OCI-LY7 (cell line): ENCODE measurements at regions not wholly inside any gene's neighbourhood (a gene's known extent, or its start where the extent isn't known, plus 50 kb on each side); places are given as distances from the start of the nearest gene placed in this dataset.

Experiments used
- BruUV-seq: library from RNA; stranded (reverse); fragments of 400-500 nt; replicated peaks from 2 replicates; lab custom pipeline; 2021; lab: Mats Ljungman, UMichigan
- CTCF ChIA-PET: fragments of 300-600 bp; sonication (Branson Sonifier 250); formaldehyde crosslinking; loops from one replicate; lab custom pipeline; 2022; ENCODE audit warnings: antibody characterized with exemption; ENCODE audit not compliant: unreplicated experiment; lab: Charles Lee
- POLR2A ChIA-PET: fragments of 300-600 bp; sonication (Branson Sonifier 250); formaldehyde crosslinking; loops from one replicate; lab custom pipeline; 2022; ENCODE audit warnings: antibody characterized with exemption; lab: Charles Lee
- DNase-seq: peaks from one replicate; pipeline ENCODE4 v3.0.0-alpha.2; 2015; ENCODE audit warnings: low spot score
- H2AFZ ChIP-seq: fragments of 200-600 bp; sonication (generic), shearing (Covaris generic); 2 replicates; pipeline ENCODE4 v1.6.1; 2014; ENCODE audit warnings: mild to moderate bottlenecking, antibody characterized with exemption, low read length, moderate library complexity
- H3K27ac ChIP-seq: fragments of 200-600 bp; sonication (generic); 2 replicates; pipeline ENCODE4 v1.5.1; 2014; ENCODE audit warnings: mixed run types, low read depth, mild to moderate bottlenecking, moderate library complexity, low read length, inconsistent platforms; ENCODE audit not compliant: poor library complexity, severe bottlenecking
- H3K36me3 ChIP-seq: fragments of 200-600 bp; sonication (generic); 2 replicates; pipeline ENCODE4 v1.6.1; 2014; ENCODE audit warnings: mild to moderate bottlenecking, antibody characterized with exemption, low read length, moderate library complexity, mixed read lengths; ENCODE audit not compliant: insufficient read depth
- H3K4me1 ChIP-seq: fragments of 200-600 bp; sonication (generic); 2 replicates; pipeline ENCODE4 v1.5.1; 2014; ENCODE audit warnings: mild to moderate bottlenecking, low read length; ENCODE audit not compliant: insufficient read depth, poor library complexity, severe bottlenecking
- H3K4me2 ChIP-seq: fragments of 200-600 bp; sonication (generic); 2 replicates; pipeline ENCODE4 v1.6.1; 2014; ENCODE audit warnings: mild to moderate bottlenecking, low read length
- H3K4me3 ChIP-seq: fragments of 200-600 bp; sonication (generic); 2 replicates; pipeline ENCODE4 v1.5.1; 2014; ENCODE audit warnings: mild to moderate bottlenecking, low read depth, low read length; ENCODE audit not compliant: poor library complexity, severe bottlenecking
- H3K79me2 ChIP-seq: fragments of 200-600 bp; sonication (generic); 2 replicates; pipeline ENCODE4 v1.6.1; 2016; ENCODE audit warnings: low read depth, mild to moderate bottlenecking, low read length, moderate library complexity, mixed read lengths; ENCODE audit not compliant: insufficient read depth
- H3K9me2 ChIP-seq: fragments of 200-600 bp; sonication (generic); 2 replicates; pipeline ENCODE4 v1.6.1; 2016; ENCODE audit warnings: mild to moderate bottlenecking, low read length, mixed read lengths; ENCODE audit not compliant: insufficient read depth
- H3K9me3 ChIP-seq: fragments of 200-600 bp; sonication (generic); 2 replicates; pipeline ENCODE4 v1.6.1; 2014; ENCODE audit warnings: mild to moderate bottlenecking, mixed run types, low read length, mixed read lengths
- H4K20me1 ChIP-seq: fragments of 200-600 bp; sonication (generic); 2 replicates; pipeline ENCODE4 v1.6.1; 2014; ENCODE audit warnings: mild to moderate bottlenecking, antibody characterized with exemption, low read length, moderate library complexity, mixed read lengths; ENCODE audit not compliant: insufficient read depth
- EZH2phosphoT487 ChIP-seq: fragments of 200-600 bp; sonication (generic); IDR thresholded peaks from 2 replicates; pipeline ENCODE4 v1.6.1; 2018; ENCODE audit warnings: low read depth, borderline replicate concordance, mild to moderate bottlenecking, mixed run types, antibody characterized with exemption, low read length, moderate library complexity, mixed read lengths
- intact Hi-C: fragments of 100-400 bp; cut with micrococcal nuclease; formaldehyde crosslinking; loops from one replicate; pipeline ENCODE4 v1.10.0; 2022; ENCODE audit not compliant: unreplicated experiment
- TF ChIP-seq, protein P1 (sequence below): fragments of 200-600 bp; sonication (generic); conservative IDR thresholded peaks from 2 replicates; pipeline ENCODE4 v1.5.1; 2014; ENCODE audit warnings: mild to moderate bottlenecking, antibody characterized with exemption, low read length, moderate library complexity, mixed read lengths

GRCh38 chr2:37796481-37796880, 125.0 kb upstream of the CDC42EP3 start:
- DNase-seq: no peak
- H3K4me1 ChIP-seq: no peaks in the 10 kb centered on the region
- H3K4me3 ChIP-seq: no peak overlapping the region
- H2AFZ ChIP-seq: no peak overlapping the region
- BruUV-seq: no TSS peak
- intact Hi-C loops: no loop called here
- ChIA-PET POLR2A (interaction anchor here (0.5 kb wide), 1 partner anchor 834 kb away, joined by 3 read pairs; no protein-coding TSS in a partner anchor), CTCF (no interaction called here)
- H3K36me3 ChIP-seq: no peaks in the 10 kb centered on the region
- H3K9me3 ChIP-seq: no peaks in the 10 kb centered on the region
- TF ChIP-seq, protein P1, sequence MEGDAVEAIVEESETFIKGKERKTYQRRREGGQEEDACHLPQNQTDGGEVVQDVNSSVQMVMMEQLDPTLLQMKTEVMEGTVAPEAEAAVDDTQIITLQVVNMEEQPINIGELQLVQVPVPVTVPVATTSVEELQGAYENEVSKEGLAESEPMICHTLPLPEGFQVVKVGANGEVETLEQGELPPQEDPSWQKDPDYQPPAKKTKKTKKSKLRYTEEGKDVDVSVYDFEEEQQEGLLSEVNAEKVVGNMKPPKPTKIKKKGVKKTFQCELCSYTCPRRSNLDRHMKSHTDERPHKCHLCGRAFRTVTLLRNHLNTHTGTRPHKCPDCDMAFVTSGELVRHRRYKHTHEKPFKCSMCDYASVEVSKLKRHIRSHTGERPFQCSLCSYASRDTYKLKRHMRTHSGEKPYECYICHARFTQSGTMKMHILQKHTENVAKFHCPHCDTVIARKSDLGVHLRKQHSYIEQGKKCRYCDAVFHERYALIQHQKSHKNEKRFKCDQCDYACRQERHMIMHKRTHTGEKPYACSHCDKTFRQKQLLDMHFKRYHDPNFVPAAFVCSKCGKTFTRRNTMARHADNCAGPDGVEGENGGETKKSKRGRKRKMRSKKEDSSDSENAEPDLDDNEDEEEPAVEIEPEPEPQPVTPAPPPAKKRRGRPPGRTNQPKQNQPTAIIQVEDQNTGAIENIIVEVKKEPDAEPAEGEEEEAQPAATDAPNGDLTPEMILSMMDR: no peak
- TF ChIP-seq EZH2phosphoT487: no peak
- H4K20me1 ChIP-seq: no peaks in the 10 kb centered on the region
- no peak overlapping the region for H3K4me2 ChIP-seq
- no peaks in the 10 kb centered on the region for H3K9me2 ChIP-seq
- no peak overlapping the region for H3K27ac ChIP-seq
- H3K79me2 ChIP-seq: no peaks in the 10 kb centered on the region

- H3K79me2 ChIP-seq: no peaks in the 10 kb centered on the region
- DNase-seq: no peak
- CTCF ChIA-PET: no interaction called here
- TF ChIP-seq, protein P1: no peak
- no peak for TF ChIP-seq EZH2phosphoT487
- intact Hi-C loops: no loop called here
- H2AFZ ChIP-seq: no peak overlapping the region
- H3K9me3 ChIP-seq: no peaks in the 10 kb centered on the region
- POLR2A ChIA-PET: no interaction called here
- H4K20me1 ChIP-seq: no peaks in the 10 kb centered on the region
- no peak overlapping the region for H3K27ac ChIP-seq
- H3K4me1 ChIP-seq: no peaks in the 10 kb centered on the region
- no peaks in the 10 kb centered on the region for H3K36me3 ChIP-seq
- H3K4me2 ChIP-seq: no peak overlapping the region
- no peak overlapping the region for H3K4me3 ChIP-seq
- H3K9me2 ChIP-seq: no peaks in the 10 kb centered on the region
- no TSS peak for BruUV-seq
Measured at GRCh38 chr2:37797081-37797480, 125.6 kb upstream of the CDC42EP3 start.

- no peak overlapping the region for H3K4me2 ChIP-seq
- H3K27ac ChIP-seq: no peak overlapping the region
- H3K4me1 ChIP-seq: no peaks in the 10 kb centered on the region
- no peaks in the 10 kb centered on the region for H3K36me3 ChIP-seq
- no peak for TF ChIP-seq EZH2phosphoT487
- TF ChIP-seq, protein P1: no peak
- no peaks in the 10 kb centered on the region for H3K9me3 ChIP-seq
- H3K4me3 ChIP-seq: no peak overlapping the region
- POLR2A ChIA-PET: interaction anchor here (0.7 kb wide), 1 partner anchor 1969 kb away, joined by 3 read pairs; no protein-coding TSS in a partner anchor
- intact Hi-C loops: no loop called here
- no peaks in the 10 kb centered on the region for H3K9me2 ChIP-seq
- BruUV-seq: no TSS peak
- CTCF ChIA-PET: no interaction called here
- H2AFZ ChIP-seq: no peak overlapping the region
- H3K79me2 ChIP-seq: no peaks in the 10 kb centered on the region
- DNase-seq: peak; percentile 24
- no peaks in the 10 kb centered on the region for H4K20me1 ChIP-seq
Measured at GRCh38 chr2:37798315-37799005, 126.6 kb upstream of the RMDN2 start.
